HUES48 (cell line): ENCODE measurements at regions not wholly inside any gene's neighbourhood (a gene's known extent, or its start where the extent isn't known, plus 50 kb on each side); places are given as distances from the start of the nearest gene placed in this dataset.
"Not testable (repeated sequence)": the region's sequence is repeated elsewhere in the genome, so short reads cannot be mapped to it uniquely, and the experiment has no call there.

Experiments
- H3K27ac ChIP-seq: one replicate; pipeline ENCODE4 v1.7.0; 2013; ENCODE audit warnings: low read depth, low read length, inconsistent platforms
- H3K27me3 ChIP-seq: 2 replicates; pipeline ENCODE4 v1.6.1; 2013; ENCODE audit warnings: mild to moderate bottlenecking, low read length; ENCODE audit not compliant: control insufficient read depth, insufficient read depth
- H3K36me3 ChIP-seq: 2 replicates; pipeline ENCODE4 v1.6.1; 2013; ENCODE audit warnings: low read length; ENCODE audit not compliant: control insufficient read depth, insufficient read depth
- H3K4me1 ChIP-seq: 2 replicates; pipeline ENCODE4 v1.6.1; 2013; ENCODE audit warnings: mild to moderate bottlenecking, low read length; ENCODE audit not compliant: control insufficient read depth, insufficient read depth
- H3K4me3 ChIP-seq: 2 replicates; pipeline ENCODE4 v1.5.1; 2013; ENCODE audit warnings: mild to moderate bottlenecking, low read depth, low read length
- H3K9ac ChIP-seq: 2 replicates; pipeline ENCODE4 v1.6.1; 2013; ENCODE audit warnings: mild to moderate bottlenecking, low read depth, low read length, moderate library complexity
- H3K9me3 ChIP-seq: 2 replicates; pipeline ENCODE4 v1.6.1; 2013; ENCODE audit warnings: low read length; ENCODE audit not compliant: control insufficient read depth, insufficient read depth

GRCh38 chr5:27158171-27158570 lies 119.8 kb upstream of the CDH9 start:
- Histone ChIP-seq H3K4me1 (peaks cover 7% of the 10 kb centered on the region), H3K36me3 (no peaks in the 10 kb centered on the region), H3K27ac (no peak overlapping the region), H3K9ac (no peak overlapping the region), H3K9me3 (peaks cover 39% of the 10 kb centered on the region), H3K4me3 (no peak overlapping the region), H3K27me3 (no peaks in the 10 kb centered on the region)

GRCh38 chr5:27144456-27144855 lies 106.1 kb upstream of the CDH9 start:
- H3K36me3 ChIP-seq: no peaks in the 10 kb centered on the region
- no peaks in the 10 kb centered on the region for H3K4me1 ChIP-seq
- peaks cover 2% of the 10 kb centered on the region; the same call in 1 of the 2 replicates for H3K9me3 ChIP-seq
- no peak overlapping the region for H3K9ac ChIP-seq
- H3K4me3 ChIP-seq: no peak overlapping the region
- no peak overlapping the region for H3K27ac ChIP-seq
- H3K27me3 ChIP-seq: no peaks in the 10 kb centered on the region

GRCh38 chr5:27140831-27141230 lies 102.4 kb upstream of the CDH9 start:
- H3K9ac ChIP-seq: no peak overlapping the region
- H3K36me3 ChIP-seq: no peaks in the 10 kb centered on the region
- H3K4me3 ChIP-seq: no peak overlapping the region
- H3K9me3 ChIP-seq: no peaks in the 10 kb centered on the region
- no peak overlapping the region for H3K27ac ChIP-seq
- H3K4me1 ChIP-seq: no peaks in the 10 kb centered on the region
- no peaks in the 10 kb centered on the region for H3K27me3 ChIP-seq

GRCh38 chr5:27130587-27130986 lies 92.2 kb upstream of the CDH9 start:
- Histone ChIP-seq H3K9me3 (no peaks in the 10 kb centered on the region), H3K27me3 (no peaks in the 10 kb centered on the region), H3K4me1 (no peaks in the 10 kb centered on the region), H3K4me3 (no peak overlapping the region), H3K36me3 (no peaks in the 10 kb centered on the region), H3K27ac (no peak overlapping the region), H3K9ac (no peak overlapping the region)

- Histone ChIP-seq H3K36me3 (no peaks in the 10 kb centered on the region), H3K9ac (no peak overlapping the region), H3K9me3 (no peaks in the 10 kb centered on the region), H3K4me3 (no peak overlapping the region), H3K27me3 (no peaks in the 10 kb centered on the region), H3K27ac (no peak overlapping the region), H3K4me1 (no peaks in the 10 kb centered on the region)
Observed at GRCh38 chr5:27129926-27130325, 91.5 kb upstream of the CDH9 start.

GRCh38 chr5:27125856-27126255 lies 87.5 kb upstream of the CDH9 start:
- H3K9me3 ChIP-seq: no peaks in the 10 kb centered on the region
- H3K4me3 ChIP-seq: no peak overlapping the region
- no peak overlapping the region for H3K9ac ChIP-seq
- H3K27ac ChIP-seq: no peak overlapping the region
- no peaks in the 10 kb centered on the region for H3K27me3 ChIP-seq
- no peaks in the 10 kb centered on the region for H3K4me1 ChIP-seq
- no peaks in the 10 kb centered on the region for H3K36me3 ChIP-seq

- H3K27me3 ChIP-seq: no peaks in the 10 kb centered on the region
- no peaks in the 10 kb centered on the region for H3K9me3 ChIP-seq
- H3K4me1 ChIP-seq: no peaks in the 10 kb centered on the region
- H3K27ac ChIP-seq: no peak overlapping the region
- H3K36me3 ChIP-seq: no peaks in the 10 kb centered on the region
- H3K9ac ChIP-seq: no peak overlapping the region
- H3K4me3 ChIP-seq: no peak overlapping the region
Observed at GRCh38 chr5:27124590-27124989, 86.2 kb upstream of the CDH9 start.

GRCh38 chr5:27119736-27120321 lies 81.4 kb upstream of the CDH9 start:
- H3K27ac ChIP-seq, H3K27me3 ChIP-seq, H3K9me3 ChIP-seq, H3K4me1 ChIP-seq, H3K9ac ChIP-seq, H3K36me3 ChIP-seq, H3K4me3 ChIP-seq: not testable (repeated sequence)

GRCh38 chr5:27103486-27103885 lies 65.1 kb upstream of the CDH9 start:
- Histone ChIP-seq H3K36me3 (no peaks in the 10 kb centered on the region), H3K9ac (no peak overlapping the region), H3K9me3 (no peaks in the 10 kb centered on the region; the same call in 1 of the 2 replicates), H3K4me1 (no peaks in the 10 kb centered on the region), H3K4me3 (no peak overlapping the region), H3K27me3 (no peaks in the 10 kb centered on the region), H3K27ac (no peak overlapping the region)

GRCh38 chr5:27095761-27096160 lies 57.4 kb upstream of the CDH9 start:
- H3K4me3 ChIP-seq, H3K4me1 ChIP-seq, H3K27ac ChIP-seq, H3K9me3 ChIP-seq, H3K27me3 ChIP-seq, H3K36me3 ChIP-seq, H3K9ac ChIP-seq: not testable (repeated sequence)

- no peak overlapping the region for H3K9ac ChIP-seq
- no peaks in the 10 kb centered on the region for H3K36me3 ChIP-seq
- 0 out of 2 replicates have a peak, but pooled peaks cover 5% of the 10 kb centered on the region for H3K4me1 ChIP-seq
- H3K9me3 ChIP-seq: no peaks in the 10 kb centered on the region
- no peak overlapping the region for H3K27ac ChIP-seq
- H3K27me3 ChIP-seq: no peaks in the 10 kb centered on the region
- H3K4me3 ChIP-seq: no peak overlapping the region
Observed at GRCh38 chr5:27093279-27093678, 54.9 kb upstream of the CDH9 start.

- Histone ChIP-seq H3K4me1 (peaks cover 11% of the 10 kb centered on the region), H3K9ac (no peak overlapping the region), H3K4me3 (no peak overlapping the region), H3K36me3 (no peaks in the 10 kb centered on the region), H3K27me3 (no peaks in the 10 kb centered on the region), H3K9me3 (no peaks in the 10 kb centered on the region), H3K27ac (no peak overlapping the region)
Observed at GRCh38 chr5:27091858-27092257, 53.5 kb upstream of the CDH9 start.
